SU-DHL-6 (cell line): ENCODE measurements at regions not wholly inside any gene's neighbourhood (a gene's known extent, or its start where the extent isn't known, plus 50 kb on each side); places are given as distances from the start of the nearest gene placed in this dataset.
A peak's percentile ranks its signal among the peaks of the same experiment; 100 is the strongest.

Experiments
- H2AFZ ChIP-seq: fragments of 200-600 bp; sonication (generic); 2 replicates; pipeline ENCODE4 v1.6.1; 2014; ENCODE audit warnings: low read depth, mild to moderate bottlenecking, moderate library complexity, mixed read lengths, antibody characterized with exemption, low read length; ENCODE audit not compliant: severe bottlenecking
- H3F3A ChIP-seq: fragments of 200-600 bp; shearing (Covaris generic); 2 replicates; pipeline ENCODE4 v1.6.0; 2016; ENCODE audit warnings: antibody characterized with exemption, mild to moderate bottlenecking; ENCODE audit not compliant: insufficient read depth
- H3K27ac ChIP-seq: fragments of 200-600 bp; sonication (generic); 2 replicates; pipeline ENCODE4 v1.5.1; 2016; ENCODE audit warnings: low read depth, mild to moderate bottlenecking, low read length, moderate library complexity, mixed read lengths
- H3K27me3 ChIP-seq: fragments of 200-600 bp; sonication (generic), shearing (Covaris generic); 2 replicates; pipeline ENCODE4 v1.6.0; 2014; ENCODE audit warnings: mild to moderate bottlenecking, low read length
- H3K36me3 ChIP-seq: fragments of 200-600 bp; sonication (generic); 2 replicates; pipeline ENCODE4 v1.6.1; 2014; ENCODE audit warnings: mild to moderate bottlenecking, low read length, mixed read lengths
- H3K4me2 ChIP-seq: fragments of 300-600, 200-600 bp; shearing (Covaris generic), sonication (generic); 2 replicates; pipeline ENCODE4 v1.6.0; 2014; ENCODE audit warnings: low read length, low read depth, mild to moderate bottlenecking; ENCODE audit not compliant: poor library complexity, severe bottlenecking
- H3K4me3 ChIP-seq: fragments of 200-600 bp; sonication (generic); 2 replicates; pipeline ENCODE4 v1.5.1; 2014; ENCODE audit warnings: antibody characterized with exemption, low read length, mild to moderate bottlenecking, mixed read lengths; ENCODE audit not compliant: insufficient read depth, poor library complexity, severe bottlenecking
- H3K79me2 ChIP-seq: fragments of 200-600 bp; sonication (generic); 2 replicates; pipeline ENCODE4 v1.6.1; 2014; ENCODE audit warnings: mild to moderate bottlenecking, low read length, moderate library complexity; ENCODE audit not compliant: insufficient read depth
- H3K9ac ChIP-seq: fragments of 200-600 bp; sonication (generic); 2 replicates; pipeline ENCODE4 v1.7.0; 2014; ENCODE audit warnings: mild to moderate bottlenecking, low read length
- H3K9me2 ChIP-seq: fragments of 200-600 bp; sonication (generic); replicated peaks from 2 replicates; pipeline ENCODE4 v1.6.1; 2014; ENCODE audit warnings: low read length; ENCODE audit not compliant: insufficient read depth
- H3K9me3 ChIP-seq: fragments of 200-600 bp; sonication (generic); 2 replicates; pipeline ENCODE4 v1.6.1; 2014; ENCODE audit warnings: low read length, mixed read lengths; ENCODE audit not compliant: insufficient read depth
- H4K20me1 ChIP-seq: fragments of 200-600 bp; sonication (generic); 2 replicates; pipeline ENCODE4 v1.6.1; 2014; ENCODE audit warnings: low read depth, mild to moderate bottlenecking, antibody characterized with exemption, low read length, moderate library complexity, mixed read lengths
- EZH2phosphoT487 ChIP-seq: fragments of 200-600 bp; sonication (generic), shearing (Covaris generic); conservative IDR thresholded peaks from 2 replicates; pipeline ENCODE4 v1.6.1; 2018; ENCODE audit warnings: mild to moderate bottlenecking, antibody characterized with exemption, low read length, moderate library complexity, mixed read lengths
- TF ChIP-seq, protein P1 (sequence below): fragments of 200-600 bp; sonication (generic); IDR thresholded peaks from one replicate; pipeline ENCODE4 v1.5.1; 2017; ENCODE audit warnings: antibody characterized with exemption, mild to moderate bottlenecking, low read length, moderate library complexity; ENCODE audit not compliant: insufficient read depth, poor library complexity, severe bottlenecking

DNA sequence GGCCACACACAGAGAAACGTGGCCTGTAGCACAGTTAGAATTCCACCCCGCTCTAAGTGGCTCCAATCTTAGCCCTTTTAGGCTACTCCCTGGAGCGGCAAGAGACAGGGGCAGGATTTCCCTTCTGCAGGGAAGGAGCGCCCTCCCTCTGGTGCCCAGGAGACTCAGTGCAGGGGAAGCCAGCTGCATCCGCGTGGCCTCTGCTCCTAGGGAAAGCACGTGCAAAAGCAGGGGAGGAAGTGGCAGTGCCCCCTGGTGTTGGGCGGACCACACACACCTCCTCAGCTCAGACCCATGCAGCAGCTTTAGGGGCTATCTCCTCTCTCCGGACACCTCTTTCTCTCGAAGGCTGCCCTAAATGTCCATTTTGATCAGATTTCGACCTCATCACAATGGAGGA lies 50.0 kb downstream of the SPRING1 start:
- no peak overlapping the region for H3K4me3 ChIP-seq
- H3K4me2 ChIP-seq, result no peak overlapping the region
- no peak overlapping the region for H3K27ac ChIP-seq

DNA sequence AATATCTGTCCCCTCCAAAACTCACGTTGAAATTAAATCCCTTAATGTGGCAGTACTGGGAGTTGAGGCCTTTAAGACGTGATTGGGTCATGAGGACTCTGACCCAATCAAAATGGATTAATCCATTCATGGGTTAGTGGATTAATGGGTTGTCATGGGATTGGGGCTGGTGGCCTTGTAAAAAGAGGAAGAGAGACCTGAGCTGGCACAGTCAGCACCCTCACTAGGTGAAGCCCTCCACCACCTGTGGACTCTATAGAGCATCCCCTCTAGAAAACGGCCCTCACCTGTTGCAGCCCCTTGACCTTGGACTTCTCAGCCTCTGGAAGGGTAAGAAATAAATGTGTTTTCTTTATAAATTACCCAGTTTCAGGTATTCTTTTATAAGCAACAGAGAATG lies 53.0 kb downstream of the SPRING1 start:
- Histone ChIP-seq H3K27me3 (no peaks in the 10 kb centered on the region), H3K4me2 (no peak overlapping the region), H3K36me3 (no peaks in the 10 kb centered on the region), H3K9me3 (no peaks in the 10 kb centered on the region), H3K27ac (no peak overlapping the region), H4K20me1 (no peaks in the 10 kb centered on the region), H3K9me2 (no peaks in the 10 kb centered on the region), H3K4me3 (no peak overlapping the region), H3F3A (no peaks in the 10 kb centered on the region), H3K9ac (no peak overlapping the region), H3K79me2 (no peaks in the 10 kb centered on the region), H2AFZ (no peak overlapping the region)
- no peak for TF ChIP-seq EZH2phosphoT487
- TF ChIP-seq, protein P1, sequence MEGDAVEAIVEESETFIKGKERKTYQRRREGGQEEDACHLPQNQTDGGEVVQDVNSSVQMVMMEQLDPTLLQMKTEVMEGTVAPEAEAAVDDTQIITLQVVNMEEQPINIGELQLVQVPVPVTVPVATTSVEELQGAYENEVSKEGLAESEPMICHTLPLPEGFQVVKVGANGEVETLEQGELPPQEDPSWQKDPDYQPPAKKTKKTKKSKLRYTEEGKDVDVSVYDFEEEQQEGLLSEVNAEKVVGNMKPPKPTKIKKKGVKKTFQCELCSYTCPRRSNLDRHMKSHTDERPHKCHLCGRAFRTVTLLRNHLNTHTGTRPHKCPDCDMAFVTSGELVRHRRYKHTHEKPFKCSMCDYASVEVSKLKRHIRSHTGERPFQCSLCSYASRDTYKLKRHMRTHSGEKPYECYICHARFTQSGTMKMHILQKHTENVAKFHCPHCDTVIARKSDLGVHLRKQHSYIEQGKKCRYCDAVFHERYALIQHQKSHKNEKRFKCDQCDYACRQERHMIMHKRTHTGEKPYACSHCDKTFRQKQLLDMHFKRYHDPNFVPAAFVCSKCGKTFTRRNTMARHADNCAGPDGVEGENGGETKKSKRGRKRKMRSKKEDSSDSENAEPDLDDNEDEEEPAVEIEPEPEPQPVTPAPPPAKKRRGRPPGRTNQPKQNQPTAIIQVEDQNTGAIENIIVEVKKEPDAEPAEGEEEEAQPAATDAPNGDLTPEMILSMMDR, result no peak

More for the DNA sequence above, 50.0 kb downstream of the SPRING1 start:
- Histone ChIP-seq H3K36me3 (no peaks in the 10 kb centered on the region), H2AFZ (peak overlapping the region; percentile 94), H3K9me3 (no peaks in the 10 kb centered on the region), H3K9ac (no peak overlapping the region), H4K20me1 (no peaks in the 10 kb centered on the region), H3F3A (no peaks in the 10 kb centered on the region), H3K79me2 (no peaks in the 10 kb centered on the region), H3K9me2 (no peaks in the 10 kb centered on the region), H3K27me3 (no peaks in the 10 kb centered on the region)
- TF ChIP-seq, protein P1, result peak; percentile 37
- TF ChIP-seq EZH2phosphoT487, result no peak

DNA sequence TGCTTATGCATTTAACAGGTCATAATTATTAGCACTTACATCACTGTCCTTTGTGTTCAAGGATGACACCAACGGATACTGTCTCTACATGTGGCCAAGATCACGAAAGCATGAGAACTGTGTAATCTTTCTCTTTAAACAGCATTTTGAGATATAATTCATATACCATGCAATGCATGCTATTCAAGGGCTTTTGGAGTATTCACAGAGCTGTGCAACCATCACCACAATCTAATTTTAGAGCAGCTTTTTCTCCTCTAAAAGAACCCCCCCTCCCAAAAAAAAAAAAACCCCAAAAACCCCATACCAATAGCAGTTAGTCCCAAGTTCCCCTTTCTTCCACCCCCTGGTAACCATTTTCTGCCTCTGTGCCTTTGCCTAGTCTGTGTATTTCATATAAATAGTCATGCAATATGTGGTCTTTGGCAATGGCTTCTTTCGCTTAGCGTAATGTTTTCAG lies 60.6 kb downstream of the SPRING1 start:
- Histone ChIP-seq H3K27ac (peak overlapping the region; percentile 86), H4K20me1 (no peaks in the 10 kb centered on the region), H3K9ac (peak overlapping the region; percentile 7; the same call in 1 of the 2 replicates), H3K36me3 (no peaks in the 10 kb centered on the region), H3K4me3 (peak overlapping the region; percentile 27), H3K4me2 (peak overlapping the region; percentile 51), H2AFZ (no peak overlapping the region), H3K9me3 (no peaks in the 10 kb centered on the region), H3K79me2 (no peaks in the 10 kb centered on the region), H3K27me3 (no peaks in the 10 kb centered on the region), H3F3A (peaks cover 14% of the 10 kb centered on the region; the same call in 1 of the 2 replicates), H3K9me2 (no peaks in the 10 kb centered on the region)
- TF ChIP-seq, protein P1, result no peak
- TF ChIP-seq EZH2phosphoT487, result no peak
